Astrocyte (in vitro differentiated cells and primary cell): ENCODE measurements at regions not wholly inside any gene's neighbourhood (a gene's known extent, or its start where the extent isn't known, plus 50 kb on each side); places are given as distances from the start of the nearest gene placed in this dataset.

Experiments
- DNase-seq: peaks from one replicate; pipeline ENCODE4 v3.0.0-alpha.2; 2010; ENCODE audit warnings: low read depth
- FAIRE-seq: peaks from 2 replicates; lab custom pipeline; 2011; peaks lifted over from hg19 to GRCh38; lab: Jason Lieb, UNC
- H2AFZ ChIP-seq: 2 replicates; pipeline ENCODE4 v1.6.0; 2012; ENCODE audit warnings: low read depth, low read length, inconsistent platforms
- H3K27ac ChIP-seq: 2 replicates; pipeline ENCODE4 v1.5.1; 2011; ENCODE audit warnings: low read depth, low read length, inconsistent platforms
- H3K27me3 ChIP-seq: 2 replicates; pipeline ENCODE4 v1.6.0; 2011; ENCODE audit warnings: low read length, inconsistent platforms; ENCODE audit not compliant: insufficient read depth
- H3K36me3 ChIP-seq: 2 replicates; pipeline ENCODE4 v1.5.1; 2011; ENCODE audit warnings: low read length, inconsistent platforms; ENCODE audit not compliant: insufficient read depth
- H3K4me1 ChIP-seq: 2 replicates; pipeline ENCODE4 v1.5.1; 2011; ENCODE audit warnings: low read length, inconsistent platforms; ENCODE audit not compliant: insufficient read depth
- H3K4me2 ChIP-seq: 2 replicates; pipeline ENCODE4 v1.6.0; 2012; ENCODE audit warnings: low read length, inconsistent platforms
- H3K4me3 ChIP-seq: 2 replicates; pipeline ENCODE4 v1.5.1; 2011; ENCODE audit warnings: low read depth, mild to moderate bottlenecking, low read length, inconsistent platforms; ENCODE audit not compliant: insufficient read depth
- H3K79me2 ChIP-seq: 2 replicates; pipeline ENCODE4 v1.6.0; 2012; ENCODE audit warnings: mild to moderate bottlenecking, low read length, inconsistent platforms; ENCODE audit not compliant: insufficient read depth
- H3K9ac ChIP-seq: 2 replicates; pipeline ENCODE4 v1.6.0; 2012; ENCODE audit warnings: mild to moderate bottlenecking, low read length, inconsistent platforms
- H3K9me3 ChIP-seq: 2 replicates; pipeline ENCODE4 v1.5.1; 2012; ENCODE audit warnings: low read depth, mild to moderate bottlenecking, low read length, inconsistent platforms; ENCODE audit not compliant: insufficient read depth
- H4K20me1 ChIP-seq: 2 replicates; pipeline ENCODE4 v1.6.0; 2012; ENCODE audit warnings: low read length, inconsistent platforms; ENCODE audit not compliant: insufficient read depth
- H3K27ac Mint-ChIP-seq: one replicate; pipeline ENCODE4 v1.8.0; 2021; ENCODE audit warnings: mild to moderate bottlenecking, mixed read lengths; ENCODE audit not compliant: unreplicated experiment
- H3K27me3 Mint-ChIP-seq: one replicate; pipeline ENCODE4 v1.8.0; 2021; ENCODE audit warnings: low read depth, mixed read lengths; ENCODE audit not compliant: unreplicated experiment
- H3K36me3 Mint-ChIP-seq: one replicate; pipeline ENCODE4 v1.8.0; 2021; ENCODE audit warnings: low read depth, mixed read lengths; ENCODE audit not compliant: unreplicated experiment
- H3K4me1 Mint-ChIP-seq: one replicate; pipeline ENCODE4 v1.8.0; 2021; ENCODE audit warnings: low read depth, mixed read lengths; ENCODE audit not compliant: unreplicated experiment
- H3K4me3 Mint-ChIP-seq: one replicate; pipeline ENCODE4 v1.8.0; 2021; ENCODE audit warnings: mild to moderate bottlenecking, moderate library complexity, mixed read lengths; ENCODE audit not compliant: unreplicated experiment
- H3K9me3 Mint-ChIP-seq: one replicate; pipeline ENCODE4 v1.8.0; 2021; ENCODE audit warnings: mild to moderate bottlenecking, mixed read lengths; ENCODE audit not compliant: unreplicated experiment
- EZH2 ChIP-seq: IDR thresholded peaks from 2 replicates; pipeline ENCODE4 v1.6.1; 2012; ENCODE audit warnings: mild to moderate bottlenecking, low read length, inconsistent platforms; ENCODE audit not compliant: insufficient read depth
- TF ChIP-seq, protein P1 (sequence below): IDR thresholded peaks from 2 replicates; pipeline ENCODE4 v1.5.1; 2011; ENCODE audit warnings: low read depth, mild to moderate bottlenecking, inconsistent platforms, low read length, moderate library complexity; ENCODE audit not compliant: insufficient read depth

DNA sequence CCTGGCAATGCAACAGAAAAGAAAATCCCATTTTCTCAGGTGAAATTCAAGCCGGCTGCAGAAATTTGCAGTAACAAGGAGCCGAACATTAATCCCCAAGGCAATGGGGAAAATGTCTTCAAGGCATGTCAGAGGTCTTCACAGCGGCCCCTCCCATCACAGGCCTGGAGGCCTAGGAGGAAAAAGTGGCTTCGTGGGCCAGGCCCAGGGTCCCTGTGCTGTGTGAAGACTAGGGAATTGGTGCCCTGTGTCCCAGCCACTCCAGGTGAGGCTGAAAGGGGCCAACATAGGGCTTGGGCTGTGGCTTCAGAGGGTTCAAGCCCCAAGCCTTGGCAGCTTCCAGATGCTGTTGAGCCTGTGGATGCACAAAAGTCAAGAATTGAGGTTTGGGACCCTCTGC, 111.7 kb downstream of the CD24 start:
- no peak overlapping the region for H3K27ac ChIP-seq
- H3K36me3 ChIP-seq = no peaks in the 10 kb centered on the region
- peaks cover 8% of the 10 kb centered on the region for H3K4me1 ChIP-seq
- no peak for FAIRE-seq
- H3K27ac Mint-ChIP-seq = no peak overlapping the region
- no peak overlapping the region for H3K9ac ChIP-seq
- H2AFZ ChIP-seq = no peak overlapping the region
- H4K20me1 ChIP-seq = no peaks in the 10 kb centered on the region
- no peak for DNase-seq
- no peaks in the 10 kb centered on the region for H3K27me3 ChIP-seq
- H3K4me3 ChIP-seq = no peak overlapping the region
- no peaks in the 10 kb centered on the region for H3K79me2 ChIP-seq
- H3K4me2 ChIP-seq = no peak overlapping the region
- H3K4me1 Mint-ChIP-seq = no peaks in the 10 kb centered on the region
- TF ChIP-seq EZH2 = no peak
- TF ChIP-seq, protein P1, sequence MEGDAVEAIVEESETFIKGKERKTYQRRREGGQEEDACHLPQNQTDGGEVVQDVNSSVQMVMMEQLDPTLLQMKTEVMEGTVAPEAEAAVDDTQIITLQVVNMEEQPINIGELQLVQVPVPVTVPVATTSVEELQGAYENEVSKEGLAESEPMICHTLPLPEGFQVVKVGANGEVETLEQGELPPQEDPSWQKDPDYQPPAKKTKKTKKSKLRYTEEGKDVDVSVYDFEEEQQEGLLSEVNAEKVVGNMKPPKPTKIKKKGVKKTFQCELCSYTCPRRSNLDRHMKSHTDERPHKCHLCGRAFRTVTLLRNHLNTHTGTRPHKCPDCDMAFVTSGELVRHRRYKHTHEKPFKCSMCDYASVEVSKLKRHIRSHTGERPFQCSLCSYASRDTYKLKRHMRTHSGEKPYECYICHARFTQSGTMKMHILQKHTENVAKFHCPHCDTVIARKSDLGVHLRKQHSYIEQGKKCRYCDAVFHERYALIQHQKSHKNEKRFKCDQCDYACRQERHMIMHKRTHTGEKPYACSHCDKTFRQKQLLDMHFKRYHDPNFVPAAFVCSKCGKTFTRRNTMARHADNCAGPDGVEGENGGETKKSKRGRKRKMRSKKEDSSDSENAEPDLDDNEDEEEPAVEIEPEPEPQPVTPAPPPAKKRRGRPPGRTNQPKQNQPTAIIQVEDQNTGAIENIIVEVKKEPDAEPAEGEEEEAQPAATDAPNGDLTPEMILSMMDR = no peak
- H3K4me3 Mint-ChIP-seq = no peak overlapping the region
- peaks cover 28% of the 10 kb centered on the region for H3K9me3 Mint-ChIP-seq
- H3K27me3 Mint-ChIP-seq = peaks cover 6% of the 10 kb centered on the region
- peaks cover 5% of the 10 kb centered on the region for H3K36me3 Mint-ChIP-seq
- peaks cover 11% of the 10 kb centered on the region for H3K9me3 ChIP-seq

DNA sequence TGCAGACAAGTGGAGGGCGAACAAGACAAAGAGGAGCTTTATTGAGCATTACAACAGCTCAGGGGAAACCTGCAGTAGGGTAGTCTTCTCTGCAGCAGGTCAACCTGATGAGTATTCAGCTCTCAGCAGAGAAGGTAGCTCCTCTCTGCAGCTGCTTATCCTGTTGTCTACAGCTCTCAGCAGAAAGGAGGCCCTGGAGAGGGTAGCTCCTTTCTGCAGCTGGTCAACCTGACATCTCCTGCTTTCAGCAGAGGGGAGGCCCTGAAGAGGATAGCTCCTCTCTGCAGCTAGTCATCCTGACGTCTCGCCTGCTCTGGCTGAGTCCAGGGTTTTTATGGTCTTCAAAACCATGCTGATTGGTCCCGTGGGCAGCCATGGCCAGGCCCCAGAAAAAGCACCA, 113.6 kb downstream of the CD24 start:
- peaks cover 8% of the 10 kb centered on the region for H3K4me1 ChIP-seq
- H2AFZ ChIP-seq = no peak overlapping the region
- DNase-seq (no peak), FAIRE-seq (no peak)
- Mint-ChIP-seq H3K4me3 (no peak overlapping the region), H3K27me3 (peaks cover 2% of the 10 kb centered on the region), H3K27ac (no peak overlapping the region), H3K9me3 (peaks cover 22% of the 10 kb centered on the region), H3K36me3 (peaks cover 4% of the 10 kb centered on the region), H3K4me1 (no peaks in the 10 kb centered on the region)
- H3K4me2 ChIP-seq = no peak overlapping the region
- TF ChIP-seq EZH2 = no peak
- TF ChIP-seq, protein P1 = no peak
- no peak overlapping the region for H3K9ac ChIP-seq
- H4K20me1 ChIP-seq = no peaks in the 10 kb centered on the region
- H3K27me3 ChIP-seq = no peaks in the 10 kb centered on the region
- H3K9me3 ChIP-seq = peaks cover 5% of the 10 kb centered on the region
- no peaks in the 10 kb centered on the region for H3K36me3 ChIP-seq
- H3K27ac ChIP-seq = no peak overlapping the region
- no peak overlapping the region for H3K4me3 ChIP-seq
- no peaks in the 10 kb centered on the region for H3K79me2 ChIP-seq

DNA sequence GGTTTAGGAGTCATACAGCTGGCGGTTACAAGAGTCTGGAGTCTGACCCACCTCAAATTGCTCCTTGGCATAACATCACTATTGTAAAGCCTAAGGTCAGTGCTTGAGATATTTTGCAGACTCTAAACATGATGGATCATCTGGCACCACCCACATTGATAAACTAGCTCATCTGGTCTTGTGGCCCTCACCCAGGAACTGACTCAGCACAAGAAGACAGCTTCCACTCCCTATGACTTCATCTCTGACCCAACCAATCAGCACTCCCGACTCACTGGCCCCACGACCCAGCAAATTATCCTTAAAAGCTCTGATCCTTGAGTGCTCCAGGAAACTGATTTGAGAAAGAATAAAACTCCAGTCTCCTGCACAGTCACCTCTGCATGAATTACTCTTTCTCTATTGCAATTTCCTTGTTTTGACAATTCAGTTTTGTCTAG, 115.9 kb downstream of the CD24 start:
- Mint-ChIP-seq H3K27me3 (peaks cover 4% of the 10 kb centered on the region), H3K4me1 (no peaks in the 10 kb centered on the region), H3K9me3 (peaks cover 19% of the 10 kb centered on the region), H3K36me3 (peaks cover 4% of the 10 kb centered on the region), H3K27ac (no peak overlapping the region), H3K4me3 (no peak overlapping the region)
- FAIRE-seq (no peak), DNase-seq (peak; percentile 92)
- Histone ChIP-seq H3K9ac (no peak overlapping the region), H2AFZ (no peak overlapping the region), H3K27me3 (no peaks in the 10 kb centered on the region), H3K4me3 (no peak overlapping the region), H3K79me2 (no peaks in the 10 kb centered on the region), H3K4me1 (peaks cover 8% of the 10 kb centered on the region), H4K20me1 (no peaks in the 10 kb centered on the region), H3K27ac (no peak overlapping the region), H3K36me3 (no peaks in the 10 kb centered on the region), H3K9me3 (peaks cover 5% of the 10 kb centered on the region), H3K4me2 (no peak overlapping the region)
- TF ChIP-seq, protein P1 = no peak
- TF ChIP-seq EZH2 = no peak
